ENCODE measurements at regions not wholly inside any gene's neighbourhood (a gene's known extent, or its start where the extent isn't known, plus 50 kb on each side); places are given as distances from the start of the nearest gene placed in this dataset.

- H3K4me3 ChIP-seq (ENCODE audit: low read depth, low read length), result no peak overlapping the region
- H3K9me3 ChIP-seq (ENCODE audit: control insufficient read depth, insufficient read depth, low read depth, low read length), result no peaks in the 10 kb centered on the region
- ChIA-PET POLR2A (no interaction called here), CTCF (no interaction called here)
- no peaks in the 10 kb centered on the region for H3K36me3 ChIP-seq (ENCODE audit: control insufficient read depth in 2 of 2, insufficient read depth in 1 of 2, low read length in 2 of 2)
- no peak overlapping the region for H3K27ac ChIP-seq (ENCODE audit: extremely low read depth, low read depth, low read length)
- TF ChIP-seq ZNF26 (tag by site-specific recombination; IDR thresholded peaks at IDR 0.05), result no peak
- TF ChIP-seq REPIN1 (tag by site-specific recombination; IDR thresholded peaks at IDR 0.05; ENCODE audit: low read depth), result no peak
- no peak for TF ChIP-seq WT1 (tag by site-specific recombination; IDR thresholded peaks at IDR 0.05)
- no peak for TF ChIP-seq ZNF394 (tag by site-specific recombination; IDR thresholded peaks at IDR 0.05; ENCODE audit: borderline replicate concordance)
- TF ChIP-seq ZBTB8A (tag by site-specific recombination; IDR thresholded peaks at IDR 0.05), result no peak
- no peak for TF ChIP-seq ZNF202 (tag by site-specific recombination; IDR thresholded peaks at IDR 0.05; ENCODE audit: borderline replicate concordance)
- TF ChIP-seq KLF10 (tag by site-specific recombination; IDR thresholded peaks at IDR 0.05), result no peak
- TF ChIP-seq KLF17 (tag by site-specific recombination; IDR thresholded peaks at IDR 0.05), result no peak
- TF ChIP-seq ZNF23 (tag by site-specific recombination; IDR thresholded peaks at IDR 0.05; ENCODE audit: borderline replicate concordance), result no peak
- TF ChIP-seq ZNF639 (tag by site-specific recombination; IDR thresholded peaks at IDR 0.05), result no peak
- no peak for TF ChIP-seq ZNF157 (tag by site-specific recombination; IDR thresholded peaks at IDR 0.05)
- TF ChIP-seq KLF7 (tag by site-specific recombination; IDR thresholded peaks at IDR 0.05; ENCODE audit: borderline replicate concordance), result no peak
- no peak for TF ChIP-seq ZNF518A (tag by site-specific recombination; conservative IDR thresholded peaks at IDR 0.05; ENCODE audit: low read depth)
- TF ChIP-seq OVOL3 (tag by site-specific recombination; IDR thresholded peaks at IDR 0.05), result no peak
- TF ChIP-seq ZNF792 (tag by site-specific recombination; IDR thresholded peaks at IDR 0.05), result no peak
- TF ChIP-seq TSHZ1 (tag by site-specific recombination; IDR thresholded peaks at IDR 0.05; ENCODE audit: borderline replicate concordance), result no peak
- no peak for TF ChIP-seq MYNN (tag by site-specific recombination; IDR thresholded peaks at IDR 0.05; ENCODE audit: borderline replicate concordance)
- no peak for TF ChIP-seq ZNF302 (tag by site-specific recombination; IDR thresholded peaks at IDR 0.05; ENCODE audit: low read depth)
- no peaks in the 10 kb centered on the region for H3K4me1 ChIP-seq (ENCODE audit: control insufficient read depth, insufficient read depth, low read length)
Observed at GRCh38 chr4:152104901-152105357, 344.1 kb upstream of the GATB start.
